MG63 (cell line): ENCODE measurements at regions not wholly inside any gene's neighbourhood (a gene's known extent, or its start where the extent isn't known, plus 50 kb on each side); places are given as distances from the start of the nearest gene placed in this dataset.
"Not testable (repeated sequence)": the region's sequence is repeated elsewhere in the genome, so short reads cannot be mapped to it uniquely, and the experiment has no call there.

ENCODE experiments used
- DNase-seq: peaks from one replicate; pipeline ENCODE4 v3.0.0-alpha.2; 2020
- H3K27me3 ChIP-seq: fragments of 250-450 bp; sonication (Bioruptor Pico); 2 replicates; pipeline ENCODE4 v1.5.1; 2020; ENCODE audit warnings: mild to moderate bottlenecking, moderate library complexity
- H3K36me3 ChIP-seq: fragments of 250-450 bp; sonication (Bioruptor Pico); 2 replicates; pipeline ENCODE4 v1.5.1; 2020; ENCODE audit warnings: mild to moderate bottlenecking, moderate library complexity
- H3K4me3 ChIP-seq: fragments of 250-450 bp; sonication (Bioruptor Pico); 2 replicates; pipeline ENCODE4 v1.5.1; 2020; ENCODE audit warnings: mild to moderate bottlenecking, moderate library complexity
- H3K9me3 ChIP-seq: fragments of 250-450 bp; sonication (Bioruptor Pico); 2 replicates; pipeline ENCODE4 v1.5.1; 2020; ENCODE audit warnings: mild to moderate bottlenecking, moderate library complexity

DNA sequence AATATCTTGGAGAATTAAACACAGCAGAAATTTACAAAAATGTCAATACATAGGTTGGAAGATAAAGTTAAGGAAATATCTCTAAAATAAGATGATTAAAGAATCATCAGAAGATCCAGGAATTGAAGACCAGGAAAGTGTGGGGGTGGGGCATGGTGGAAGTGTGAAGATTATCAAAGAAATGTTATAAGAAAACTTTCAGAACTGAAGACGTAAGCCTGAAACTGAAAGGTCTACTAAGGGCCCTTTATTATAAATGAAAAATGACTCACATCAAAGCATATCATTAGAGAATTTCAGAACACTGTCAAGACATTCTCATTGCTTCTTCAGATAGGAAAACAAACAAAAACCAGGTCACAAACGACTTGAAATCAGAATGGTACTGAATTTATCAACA lies 92.4 kb upstream of the DPT start:
- no peak for DNase-seq
- Histone ChIP-seq H3K27me3 (peaks cover 3% of the 10 kb centered on the region; the same call in 1 of the 2 replicates), H3K36me3 (no peaks in the 10 kb centered on the region), H3K9me3 (no peaks in the 10 kb centered on the region), H3K4me3 (no peak overlapping the region)

DNA sequence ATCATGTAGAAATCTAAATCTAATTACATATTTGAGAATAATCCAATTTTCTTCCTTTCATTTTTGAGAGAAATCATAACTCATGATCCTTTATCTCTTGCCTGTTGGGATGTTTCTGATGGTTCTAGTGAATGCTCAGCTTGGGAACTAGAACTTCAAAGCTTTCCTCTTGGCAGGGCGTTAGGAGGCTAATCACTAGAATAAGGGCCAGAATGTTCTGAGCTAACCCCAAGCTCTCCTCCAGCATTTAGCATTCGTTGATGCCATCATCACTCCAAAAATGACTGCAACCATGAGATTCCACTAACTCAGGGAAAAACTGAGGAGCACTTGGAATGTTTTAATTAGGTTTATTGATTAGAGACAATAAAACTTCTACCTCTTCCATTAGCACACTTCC lies 93.9 kb upstream of the DPT start:
- no peaks in the 10 kb centered on the region for H3K36me3 ChIP-seq
- peaks cover 3% of the 10 kb centered on the region; the same call in 1 of the 2 replicates for H3K27me3 ChIP-seq
- no peak for DNase-seq
- no peak overlapping the region for H3K4me3 ChIP-seq
- no peaks in the 10 kb centered on the region for H3K9me3 ChIP-seq

DNA sequence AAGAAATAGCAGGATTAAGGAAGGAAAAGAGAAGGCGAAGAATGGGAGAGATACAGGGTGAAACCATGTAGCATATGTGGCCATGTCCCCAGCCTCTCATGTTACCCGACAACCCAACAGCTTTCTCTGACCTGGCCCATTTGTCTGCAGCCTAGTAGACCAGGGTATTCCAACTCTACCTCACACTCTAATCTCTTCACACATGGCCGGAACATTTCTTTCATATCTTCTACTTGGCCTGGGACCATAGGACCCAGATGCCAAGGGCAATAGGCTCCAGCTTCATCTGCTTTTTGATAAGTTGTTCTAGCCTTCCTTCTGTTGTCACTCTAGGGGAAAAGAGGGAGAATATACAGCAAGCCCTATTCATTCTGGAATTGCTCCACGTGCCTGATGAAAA lies 95.0 kb upstream of the DPT start:
- H3K4me3 ChIP-seq = no peak overlapping the region
- no peak for DNase-seq
- H3K9me3 ChIP-seq = no peaks in the 10 kb centered on the region
- H3K36me3 ChIP-seq = no peaks in the 10 kb centered on the region
- peaks cover under 1% of the 10 kb centered on the region; the same call in 1 of the 2 replicates for H3K27me3 ChIP-seq

DNA sequence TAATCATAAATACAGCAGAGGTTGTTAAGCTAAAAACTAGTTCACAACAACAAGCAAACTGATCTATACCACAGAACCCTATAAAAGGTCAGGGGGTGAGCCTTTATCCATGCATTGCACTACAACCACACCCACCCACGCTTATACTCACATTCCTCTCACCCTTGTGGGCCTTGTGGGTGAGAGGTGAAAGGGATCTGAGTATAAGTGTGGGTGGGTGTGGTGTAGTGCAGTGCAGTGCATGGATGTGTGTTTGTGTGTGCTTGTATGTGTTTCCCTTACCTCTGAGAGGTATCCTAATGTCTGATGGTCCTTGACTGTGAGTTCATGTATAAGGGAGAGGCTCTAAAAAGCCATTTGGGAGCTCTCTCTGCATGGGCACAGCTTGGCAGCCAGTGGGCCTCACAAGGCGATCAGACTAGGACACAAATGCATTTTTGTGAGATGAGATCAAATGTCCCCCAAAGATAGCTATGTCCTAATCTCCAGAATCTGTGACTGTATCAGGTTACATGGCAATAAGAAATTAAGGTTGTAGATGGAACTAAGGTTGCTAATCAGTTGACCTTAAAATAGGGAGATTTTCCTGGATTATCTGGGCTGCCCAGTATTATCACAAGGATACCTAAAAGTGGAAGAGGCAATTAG lies 95.5 kb upstream of the DPT start:
- Histone ChIP-seq H3K36me3 (no peaks in the 10 kb centered on the region), H3K9me3 (no peaks in the 10 kb centered on the region), H3K4me3 (no peak overlapping the region), H3K27me3 (no peaks in the 10 kb centered on the region)
- DNase-seq = no peak

DNA sequence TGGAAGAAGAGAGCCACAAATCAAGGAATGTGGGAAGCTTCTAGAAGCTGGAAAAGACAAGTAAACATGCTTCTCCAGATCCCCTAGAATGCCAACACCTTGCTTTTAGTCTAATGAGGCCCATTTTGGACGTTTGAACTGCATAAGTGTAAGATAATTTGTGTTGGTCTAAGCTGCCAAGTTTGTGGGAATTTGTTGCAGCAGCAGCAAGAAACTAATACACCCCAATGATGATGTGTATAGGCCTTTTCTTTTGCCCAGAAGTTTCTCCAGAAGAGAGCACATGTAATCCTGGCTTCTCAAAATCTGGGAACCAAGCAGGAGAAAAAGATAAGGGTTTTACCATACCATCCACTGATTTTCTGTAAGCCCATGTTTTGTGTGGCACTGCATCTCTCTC lies 96.1 kb upstream of the DPT start:
- no peak overlapping the region for H3K4me3 ChIP-seq
- DNase-seq = no peak

DNA sequence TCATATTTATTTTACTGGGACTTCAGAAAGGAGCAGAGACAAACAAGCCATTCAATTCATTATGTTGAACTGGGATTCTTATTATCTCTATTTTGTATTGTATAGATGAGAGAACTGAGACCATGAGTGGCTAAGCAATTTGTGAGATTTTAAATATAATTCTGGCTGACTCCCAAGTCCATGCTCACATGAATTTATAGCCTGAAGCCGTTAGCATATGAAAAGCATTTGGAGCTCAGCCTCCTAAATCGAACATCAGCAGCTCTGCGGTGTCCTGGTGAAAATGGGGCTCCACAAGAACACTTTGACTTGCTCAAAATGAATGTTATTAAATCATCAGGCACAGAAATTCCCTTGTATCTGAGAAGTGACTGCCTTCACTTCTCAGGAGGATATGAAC lies 96.8 kb upstream of the DPT start:
- no peaks in the 10 kb centered on the region for H3K9me3 ChIP-seq
- H3K27me3 ChIP-seq = no peaks in the 10 kb centered on the region
- H3K36me3 ChIP-seq = no peaks in the 10 kb centered on the region
- no peak overlapping the region for H3K4me3 ChIP-seq
- DNase-seq = no peak

More for the DNA sequence above, 96.1 kb upstream of the DPT start:
- H3K9me3 ChIP-seq = no peaks in the 10 kb centered on the region
- no peaks in the 10 kb centered on the region for H3K27me3 ChIP-seq
- H3K36me3 ChIP-seq = no peaks in the 10 kb centered on the region

DNA sequence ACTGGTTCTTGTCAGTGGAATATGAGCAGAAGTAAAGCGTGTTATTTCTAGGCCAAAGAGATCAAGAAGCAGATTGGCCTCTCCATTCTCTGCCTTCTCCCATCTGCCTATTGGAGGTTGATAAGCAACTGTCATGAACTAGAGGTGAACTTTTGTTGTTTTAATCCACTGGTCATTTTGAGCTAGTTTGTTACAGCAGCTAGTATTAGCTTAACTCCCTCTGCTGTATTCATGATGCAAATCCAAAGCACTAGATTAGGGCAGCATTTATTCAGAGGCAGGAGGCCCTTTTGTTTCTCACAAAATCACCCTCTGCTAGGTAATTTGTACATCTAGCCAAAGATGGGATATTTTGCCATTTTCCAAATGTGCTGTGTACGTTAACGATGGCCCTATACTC lies 97.3 kb upstream of the DPT start:
- Histone ChIP-seq H3K36me3 (no peaks in the 10 kb centered on the region), H3K27me3 (no peaks in the 10 kb centered on the region), H3K9me3 (no peaks in the 10 kb centered on the region), H3K4me3 (no peak overlapping the region)
- no peak for DNase-seq

DNA sequence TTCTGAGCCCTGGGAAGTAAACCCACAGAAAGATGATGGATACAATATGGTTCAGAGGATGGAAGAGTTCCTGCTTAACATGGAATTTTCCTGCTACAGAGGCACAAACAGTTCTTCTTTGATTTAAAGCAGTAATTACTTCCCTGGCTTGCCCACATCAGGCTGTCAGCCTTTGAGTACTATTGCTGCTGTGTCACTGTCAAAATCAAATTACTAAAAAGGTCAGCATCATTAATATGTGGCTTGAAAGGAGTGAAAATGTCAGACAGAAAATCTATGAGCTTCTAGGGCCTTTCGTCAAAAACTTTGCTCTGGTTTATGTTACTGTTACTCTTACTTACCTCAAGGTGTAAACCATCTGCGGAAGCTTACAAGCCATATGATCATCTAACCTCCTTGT lies 98.6 kb upstream of the DPT start:
- H3K9me3 ChIP-seq = no peaks in the 10 kb centered on the region
- no peak overlapping the region for H3K4me3 ChIP-seq
- H3K27me3 ChIP-seq = no peaks in the 10 kb centered on the region
- H3K36me3 ChIP-seq = no peaks in the 10 kb centered on the region
- DNase-seq = no peak

DNA sequence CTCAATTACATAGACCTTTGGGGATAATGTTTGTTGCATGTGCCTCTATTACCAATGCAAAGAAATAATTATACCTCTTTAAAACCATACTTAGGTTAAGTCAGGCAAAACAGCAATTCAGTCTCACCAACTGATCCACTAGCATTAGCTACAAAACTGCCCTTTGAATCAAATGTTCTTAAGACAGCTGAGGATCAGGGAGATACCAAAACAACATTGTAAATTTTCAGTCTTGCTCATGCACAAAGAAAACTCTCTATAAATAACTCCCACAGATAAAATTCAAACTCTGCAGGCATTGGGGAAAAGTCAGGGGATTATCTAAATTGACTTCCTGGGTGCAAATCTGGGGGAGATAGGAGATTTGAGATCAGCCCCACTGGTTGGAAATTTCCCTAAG lies 100.9 kb upstream of the DPT start:
- H3K36me3 ChIP-seq = no peaks in the 10 kb centered on the region
- H3K4me3 ChIP-seq = no peak overlapping the region
- no peaks in the 10 kb centered on the region for H3K27me3 ChIP-seq
- H3K9me3 ChIP-seq = no peaks in the 10 kb centered on the region
- DNase-seq = no peak

DNA sequence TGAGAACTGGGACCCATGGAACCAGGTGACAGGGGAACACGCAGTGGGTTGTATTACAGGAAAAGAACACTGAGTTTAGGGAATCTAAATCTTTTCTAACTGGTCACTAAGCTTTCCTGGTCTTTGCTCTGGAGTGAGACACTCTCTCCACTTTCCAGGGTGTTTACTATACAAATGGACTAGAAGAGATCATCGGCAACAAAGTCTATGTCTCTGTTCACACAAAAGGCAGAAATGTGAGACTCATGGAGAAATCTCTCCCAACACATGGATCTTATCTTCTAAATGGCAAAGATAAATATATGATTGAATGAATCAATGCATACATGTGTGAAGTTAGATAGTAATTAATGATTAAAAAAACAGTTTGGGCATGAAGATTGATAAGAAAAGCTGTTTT lies 101.6 kb upstream of the DPT start:
- DNase-seq = no peak
- H3K27me3 ChIP-seq = no peaks in the 10 kb centered on the region
- no peak overlapping the region for H3K4me3 ChIP-seq
- no peaks in the 10 kb centered on the region for H3K36me3 ChIP-seq
- H3K9me3 ChIP-seq = no peaks in the 10 kb centered on the region

DNA sequence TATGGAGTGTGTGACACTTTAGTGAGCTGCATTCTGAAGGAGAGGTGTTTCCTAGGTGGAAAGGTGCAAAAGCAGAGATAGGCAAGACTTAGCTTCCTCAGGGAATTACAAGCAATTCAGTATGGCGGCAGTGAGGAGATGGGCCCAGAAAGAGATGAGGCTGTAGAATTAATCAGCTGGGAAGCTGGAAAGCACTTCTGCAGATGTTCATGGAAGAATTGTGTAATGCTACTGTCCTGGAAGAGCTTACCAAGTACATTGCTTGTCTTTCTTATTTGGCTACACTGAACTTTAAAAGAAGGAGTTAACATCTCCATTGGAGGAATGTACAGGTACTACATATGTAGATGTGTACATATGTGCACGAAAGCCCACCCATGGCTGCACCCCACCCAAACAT lies 103.7 kb upstream of the DPT start:
- no peaks in the 10 kb centered on the region for H3K36me3 ChIP-seq
- no peak for DNase-seq

DNA sequence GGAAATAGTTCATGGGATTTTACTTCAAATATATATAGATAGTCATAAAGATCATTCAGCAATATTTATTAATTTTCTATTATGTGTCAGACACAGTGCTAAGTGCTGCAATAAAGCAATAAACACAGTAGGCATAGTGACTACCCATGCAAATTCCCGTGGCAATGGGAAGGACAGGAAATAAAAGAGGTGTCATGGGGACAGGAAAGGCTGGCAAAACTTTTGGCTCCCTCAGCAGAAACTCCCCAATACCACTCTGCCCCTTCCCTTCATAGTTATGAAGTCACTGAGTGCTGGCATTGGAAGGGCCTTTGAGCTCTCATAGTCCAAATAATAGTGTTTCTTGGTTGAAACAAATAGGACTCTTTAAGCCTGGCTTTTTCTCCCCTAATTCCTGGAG lies 104.4 kb upstream of the DPT start:
- Histone ChIP-seq H3K9me3 (no peaks in the 10 kb centered on the region), H3K36me3 (no peaks in the 10 kb centered on the region), H3K27me3 (no peaks in the 10 kb centered on the region), H3K4me3 (no peak overlapping the region)
- DNase-seq = no peak

More for the DNA sequence above, 103.7 kb upstream of the DPT start:
- Histone ChIP-seq H3K9me3 (no peaks in the 10 kb centered on the region), H3K4me3 (no peak overlapping the region), H3K27me3 (no peaks in the 10 kb centered on the region)

DNA sequence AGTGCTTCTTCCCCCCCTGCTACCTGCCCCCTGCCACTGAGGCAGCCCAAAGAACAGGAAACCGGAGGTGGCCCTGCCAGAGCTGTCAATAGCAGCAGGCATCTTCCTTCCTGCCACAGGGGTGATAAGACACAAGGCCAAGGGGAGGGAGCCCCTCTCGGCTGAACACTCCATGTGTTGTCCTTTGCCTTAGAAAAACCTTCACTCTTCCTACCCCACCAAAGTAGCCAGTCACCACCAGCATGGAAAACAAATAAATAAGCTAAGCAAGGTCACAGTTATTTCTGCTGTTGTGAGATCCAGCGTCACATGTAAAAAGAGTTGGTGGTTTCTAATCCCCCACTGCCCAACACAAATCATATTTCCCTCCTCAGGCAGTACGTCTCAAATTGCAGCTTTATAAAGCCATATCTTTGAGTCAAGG lies 104.8 kb upstream of the DPT start:
- Histone ChIP-seq H3K36me3 (no peaks in the 10 kb centered on the region), H3K27me3 (no peaks in the 10 kb centered on the region), H3K9me3 (no peaks in the 10 kb centered on the region), H3K4me3 (no peak overlapping the region)
- no peak for DNase-seq

DNA sequence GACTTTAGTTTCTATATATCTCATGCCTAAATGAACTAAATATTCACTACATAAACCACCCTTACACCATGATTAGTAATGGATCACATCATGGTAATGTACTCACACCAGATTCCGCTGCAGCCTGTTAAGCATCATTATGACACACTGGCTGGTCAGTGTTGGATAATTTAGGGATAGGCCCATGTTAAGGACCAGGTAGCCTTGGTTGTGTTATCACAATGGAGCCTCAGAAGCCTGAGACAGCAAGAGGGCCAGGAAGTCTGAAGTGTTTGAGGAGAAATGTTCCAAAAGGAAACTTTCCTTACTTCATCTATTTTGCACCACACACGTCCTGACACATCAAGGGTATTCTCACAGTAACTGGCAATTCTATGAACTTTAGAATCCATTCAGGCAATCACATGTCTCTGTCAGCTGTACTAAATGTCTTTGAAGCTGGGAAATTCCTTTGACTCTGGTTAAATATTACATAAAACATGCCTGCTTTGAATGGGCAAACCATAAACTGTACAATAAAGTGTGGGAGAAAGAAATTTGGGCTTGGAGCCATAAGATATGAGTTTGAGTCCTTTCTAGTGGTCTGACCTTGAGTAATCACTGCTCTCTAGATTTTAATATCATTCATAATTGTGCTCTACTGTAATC lies 105.3 kb upstream of the DPT start:
- no peak for DNase-seq
- H3K27me3 ChIP-seq = no peaks in the 10 kb centered on the region
- no peak overlapping the region for H3K4me3 ChIP-seq
- H3K36me3 ChIP-seq = no peaks in the 10 kb centered on the region
- H3K9me3 ChIP-seq = no peaks in the 10 kb centered on the region

DNA sequence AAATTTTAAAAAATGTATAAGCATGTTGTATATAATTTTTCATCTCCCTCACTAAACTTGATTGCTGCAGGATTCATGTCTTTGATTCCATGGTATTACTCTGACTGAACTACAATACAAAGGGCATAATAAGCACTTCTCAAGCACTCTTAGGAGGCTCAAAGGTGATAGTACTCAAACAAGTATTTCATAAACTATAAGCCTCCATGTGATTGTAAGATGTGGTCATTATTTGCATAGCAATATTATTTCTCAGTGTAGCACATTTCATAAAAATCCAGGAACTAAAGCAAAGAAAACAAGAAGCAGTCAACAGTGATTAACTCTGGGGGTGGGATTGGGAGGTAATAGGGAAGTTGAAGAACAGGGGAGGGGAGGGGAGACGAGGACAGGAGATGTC lies 106.2 kb upstream of the DPT start:
- H3K9me3 ChIP-seq = no peaks in the 10 kb centered on the region
- H3K27me3 ChIP-seq = no peaks in the 10 kb centered on the region
- no peak for DNase-seq
- H3K4me3 ChIP-seq = no peak overlapping the region
- no peaks in the 10 kb centered on the region for H3K36me3 ChIP-seq

DNA sequence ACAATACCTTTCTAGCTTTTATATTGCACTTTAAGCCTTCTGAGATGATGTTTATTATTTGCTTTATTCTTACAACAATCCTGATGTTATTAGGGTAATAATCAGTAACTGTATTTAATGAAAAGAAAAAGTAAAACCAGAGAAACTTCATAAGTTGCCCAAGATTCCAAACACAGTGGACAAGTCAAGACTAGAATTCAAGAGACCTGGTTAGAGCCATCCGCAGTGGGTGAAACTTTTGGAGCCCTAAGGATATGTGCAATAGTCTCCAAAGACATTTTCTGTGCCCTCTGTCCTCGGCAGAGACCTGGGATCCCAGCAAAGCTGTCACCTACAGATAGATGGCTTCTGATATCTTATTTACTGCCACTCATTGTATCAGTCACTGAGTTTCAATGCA lies 106.8 kb upstream of the DPT start:
- H3K4me3 ChIP-seq = no peak overlapping the region
- no peak for DNase-seq
- no peaks in the 10 kb centered on the region for H3K27me3 ChIP-seq
- H3K9me3 ChIP-seq = no peaks in the 10 kb centered on the region
- no peaks in the 10 kb centered on the region for H3K36me3 ChIP-seq

DNA sequence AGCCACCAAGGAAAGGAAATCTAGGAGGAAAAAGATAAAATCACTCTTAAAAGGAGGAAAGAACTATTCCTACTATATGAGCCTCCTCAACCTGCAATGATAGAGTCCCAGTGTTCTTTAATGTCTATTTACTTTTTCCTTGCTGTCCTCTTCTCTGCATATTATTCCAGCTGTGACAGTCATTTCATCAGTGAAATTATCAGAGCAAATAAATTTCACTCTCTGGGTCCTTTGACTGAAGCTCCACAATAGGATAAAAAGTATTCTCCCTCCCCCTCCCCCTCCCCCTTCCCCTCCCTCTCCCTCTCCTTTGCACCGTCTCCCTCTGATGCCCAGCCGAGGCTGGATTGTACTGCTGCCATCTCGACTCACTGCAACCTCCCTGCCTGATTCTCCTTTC lies 107.5 kb upstream of the DPT start:
- no peaks in the 10 kb centered on the region for H3K9me3 ChIP-seq
- DNase-seq = no peak
- no peaks in the 10 kb centered on the region for H3K27me3 ChIP-seq
- H3K36me3 ChIP-seq = no peaks in the 10 kb centered on the region
- H3K4me3 ChIP-seq = no peak overlapping the region

DNA sequence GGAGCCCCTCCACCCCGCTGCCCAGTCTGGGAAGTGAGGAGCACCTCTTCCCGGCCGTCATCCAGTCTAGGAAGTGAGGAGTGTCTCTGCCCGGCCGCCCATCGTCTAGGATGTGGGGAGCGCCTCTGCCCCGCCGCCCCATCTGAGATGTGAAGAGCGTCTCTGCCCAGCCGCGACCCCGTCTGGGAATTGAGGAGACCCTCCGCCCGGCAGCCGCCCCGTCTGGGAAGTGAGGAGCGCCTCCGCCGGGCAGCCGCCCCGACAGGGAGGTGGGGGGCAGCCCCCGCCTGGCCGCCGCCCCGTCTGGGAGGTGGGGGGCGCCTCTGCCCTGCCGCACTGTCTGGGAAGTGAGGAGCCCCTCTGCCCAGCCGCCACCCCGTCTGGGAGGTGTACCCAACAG lies 108.2 kb upstream of the DPT start:
- DNase-seq, H3K9me3 ChIP-seq, H3K4me3 ChIP-seq, H3K27me3 ChIP-seq, H3K36me3 ChIP-seq: not testable (repeated sequence)
